HG02938 (cell line): ENCODE measurements at regions not wholly inside any gene's neighbourhood (a gene's known extent, or its start where the extent isn't known, plus 50 kb on each side); places are given as distances from the start of the nearest gene placed in this dataset.

Experiments
- ATAC-seq: cut with Tn5 transposase; IDR thresholded peaks from one replicate; pipeline ENCODE4 v1.9.1; 2021; ENCODE audit warnings: mild to moderate bottlenecking, moderate library complexity; ENCODE audit not compliant: unreplicated experiment

DNA sequence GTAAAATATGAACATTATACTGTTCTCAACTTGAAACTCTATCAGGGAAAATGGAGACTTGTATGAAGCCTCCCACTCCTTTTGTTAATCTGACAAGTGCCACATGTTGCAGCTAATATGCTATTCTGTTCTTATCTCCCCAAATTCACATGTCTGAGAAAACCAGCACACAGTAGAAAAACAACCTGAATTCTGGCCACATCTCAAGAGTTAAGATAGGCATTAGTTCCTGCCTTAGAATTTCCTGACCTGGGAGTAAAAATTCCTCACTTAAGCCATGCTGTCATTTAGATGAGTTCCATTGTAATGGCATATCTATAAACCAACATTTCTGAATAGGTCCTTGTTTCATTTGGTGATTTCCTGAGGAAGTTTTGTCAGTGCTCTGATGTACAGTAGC lies 1098.5 kb downstream of the EFNB2 start:
- no peak for ATAC-seq

GRCh38 chr13:105432438-105432837 lies 1103.0 kb downstream of the EFNB2 start:
- ATAC-seq, result no peak

GRCh38 chr13:105428811-105429210 lies 1106.7 kb downstream of the EFNB2 start:
- no peak for ATAC-seq

GRCh38 chr13:105426441-105426840 lies 1109.0 kb downstream of the EFNB2 start:
- ATAC-seq, result no peak

GRCh38 chr13:105414639-105415038 lies 1120.8 kb downstream of the EFNB2 start:
- ATAC-seq, result no peak

DNA sequence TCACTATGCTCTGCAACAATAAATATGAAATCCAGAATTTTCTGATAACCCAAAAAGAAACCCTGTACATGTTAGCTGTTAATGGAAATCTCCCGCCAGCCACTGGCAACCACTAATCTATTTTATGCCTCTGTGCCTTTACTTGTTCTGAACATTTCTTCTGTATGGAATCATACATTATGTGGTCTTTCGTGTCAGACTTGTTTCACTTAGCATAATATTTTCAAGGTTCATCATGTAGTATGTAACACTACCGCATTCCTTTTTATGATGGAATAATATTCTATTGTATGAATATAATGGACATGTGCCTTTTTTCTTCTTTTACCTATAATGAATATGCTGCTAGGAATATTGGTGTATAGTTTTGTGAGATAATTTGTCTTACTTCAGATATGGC lies 1123.3 kb downstream of the EFNB2 start:
- no peak for ATAC-seq

DNA sequence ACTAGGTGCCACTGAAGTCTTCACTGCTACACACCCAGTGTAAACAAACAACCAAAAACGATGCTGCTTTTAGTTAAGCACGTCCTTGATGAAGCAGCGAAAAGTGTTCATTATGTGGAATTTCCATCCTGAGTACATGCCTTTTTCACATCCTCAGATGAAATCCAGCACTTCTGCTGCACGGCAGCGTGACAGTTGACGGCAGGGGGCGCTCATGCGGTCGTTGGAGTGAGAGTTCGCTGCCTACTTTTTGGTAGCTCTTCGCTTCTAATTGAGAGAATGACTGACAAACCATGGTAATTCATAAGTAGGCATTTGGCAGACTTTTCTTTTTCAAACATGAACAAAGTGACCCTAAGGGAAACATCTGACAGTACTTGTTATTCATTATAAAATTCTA lies 1124.9 kb downstream of the EFNB2 start:
- ATAC-seq, result no peak

- no peak for ATAC-seq
These were observed 1128.9 kb downstream of the EFNB2 start for GRCh38 chr13:105406551-105406950.

- ATAC-seq, result no peak
These were observed 1132.4 kb downstream of the EFNB2 start for GRCh38 chr13:105403086-105403485.

GRCh38 chr13:105395041-105395440 lies 1140.4 kb downstream of the EFNB2 start:
- ATAC-seq, result no peak

DNA sequence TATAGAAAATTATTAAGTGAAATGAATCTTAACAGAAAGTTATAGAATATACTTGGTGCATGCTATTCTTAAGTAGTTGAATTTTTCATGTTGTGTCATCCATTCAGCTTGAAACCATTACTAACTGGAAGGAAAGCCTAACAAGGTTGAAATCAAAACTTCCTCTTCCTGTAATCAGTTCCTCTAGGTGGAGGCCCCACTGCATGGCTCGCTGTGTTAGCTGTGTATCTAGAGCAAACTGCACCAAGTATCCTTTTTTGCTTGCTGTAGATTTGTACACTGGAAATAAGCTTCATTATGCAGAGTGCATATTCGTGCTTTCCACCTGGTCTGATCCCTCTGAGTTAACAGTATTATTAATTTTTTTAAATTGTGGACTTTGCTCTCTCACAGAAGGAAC lies 1146.1 kb downstream of the EFNB2 start:
- no peak for ATAC-seq

DNA sequence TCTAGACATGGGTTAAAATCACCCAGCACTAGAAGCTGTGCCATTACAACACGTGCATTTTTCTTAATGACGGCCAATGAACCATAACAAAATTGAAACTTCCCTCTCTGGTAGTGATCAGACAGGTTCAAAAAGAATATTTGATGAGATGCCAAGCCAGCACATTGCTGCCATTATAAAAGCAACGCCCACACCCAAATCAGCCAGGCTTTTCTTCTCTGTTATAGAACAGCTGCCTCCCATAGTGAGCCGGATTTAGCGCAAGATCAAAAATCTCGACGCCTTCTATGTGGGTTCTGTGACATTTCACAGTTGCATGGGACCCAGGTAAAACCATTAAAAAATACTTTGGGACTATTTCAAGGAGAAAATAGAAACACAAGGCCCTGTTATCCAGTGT lies 1158.0 kb downstream of the EFNB2 start:
- ATAC-seq, result no peak

GRCh38 chr13:105370011-105370650 lies 1165.3 kb downstream of the EFNB2 start:
- ATAC-seq, result no peak

DNA sequence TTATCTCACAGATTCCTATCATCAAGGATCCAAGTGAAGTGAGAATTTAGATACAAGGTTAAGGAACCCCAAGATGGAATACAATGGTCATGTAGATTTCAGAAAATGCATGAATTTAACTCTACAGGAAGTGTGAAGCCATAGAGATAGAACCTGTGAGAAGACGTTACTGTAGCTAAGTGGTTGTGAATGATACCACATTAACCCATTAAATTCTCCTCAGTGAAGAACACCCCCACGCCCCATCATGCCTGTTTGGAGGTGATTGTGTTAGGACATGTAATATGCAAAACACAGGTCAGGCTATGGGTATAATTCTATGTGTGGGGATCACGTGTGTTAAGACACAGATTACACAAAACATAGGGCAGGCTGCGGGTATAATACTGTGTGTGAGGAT lies 1166.7 kb downstream of the EFNB2 start:
- no peak for ATAC-seq

GRCh38 chr13:105365831-105366230 lies 1169.6 kb downstream of the EFNB2 start:
- no peak for ATAC-seq

- ATAC-seq, result no peak
These were observed 1170.4 kb downstream of the EFNB2 start for GRCh38 chr13:105365021-105365550.

DNA sequence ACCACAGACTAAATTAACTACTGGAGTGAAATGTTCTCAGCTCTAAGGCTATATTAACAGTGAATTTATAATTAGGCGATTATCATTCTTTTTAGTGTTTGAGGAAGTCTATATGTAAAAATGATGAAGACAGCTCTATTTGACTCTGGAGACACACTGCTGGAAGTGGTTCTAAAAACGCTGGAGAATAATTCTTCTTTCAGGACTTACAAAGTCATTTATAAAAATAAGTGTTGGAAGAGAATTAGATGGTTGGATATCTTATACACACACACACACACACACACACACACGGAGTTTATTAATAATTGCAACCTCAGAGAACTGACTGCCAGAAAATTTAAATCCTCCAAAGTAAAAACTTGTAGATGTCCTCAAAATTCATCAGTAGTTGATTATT lies 1171.3 kb downstream of the EFNB2 start:
- no peak for ATAC-seq

DNA sequence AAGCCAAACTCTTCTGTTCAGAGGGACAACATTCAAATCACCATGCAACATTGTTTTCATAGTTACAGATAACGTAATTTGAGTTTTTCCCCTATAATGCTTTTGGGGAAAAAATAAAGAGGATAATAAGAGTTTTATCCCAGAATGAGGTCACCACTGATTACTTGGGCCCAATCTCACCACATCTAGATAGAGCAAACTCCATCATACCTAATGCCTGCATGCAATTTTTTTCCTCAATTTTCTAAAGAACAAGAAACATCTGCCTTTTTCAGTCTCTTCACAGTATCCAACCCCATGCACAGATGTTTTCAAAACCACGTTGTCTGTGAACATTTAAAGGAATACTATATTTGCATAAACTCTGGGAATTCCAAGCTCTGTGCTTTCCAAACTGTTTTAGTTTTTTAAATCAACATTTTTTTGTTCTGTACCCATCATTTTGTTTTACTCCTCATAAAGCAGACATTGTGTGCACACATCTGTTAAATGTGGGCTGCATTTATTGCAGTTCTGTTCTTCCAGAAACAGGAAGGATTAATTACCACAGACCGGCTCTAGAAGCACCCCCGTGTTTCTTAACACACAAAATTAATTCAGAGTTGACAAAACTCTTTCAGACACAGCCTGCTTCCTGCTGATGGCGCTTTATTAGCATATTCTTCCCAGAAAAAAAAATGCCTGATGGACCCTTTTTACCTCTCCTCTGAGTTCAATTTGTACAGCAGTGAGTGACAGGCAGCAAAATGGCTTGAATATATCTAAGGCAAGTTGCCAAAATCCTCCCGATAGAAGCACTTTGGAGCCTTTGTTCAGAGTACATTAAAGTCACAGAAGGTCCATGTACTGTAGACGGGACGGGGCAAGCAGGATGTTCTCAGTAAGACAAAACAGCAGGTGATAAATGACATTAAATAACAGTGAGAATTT lies 1171.9 kb downstream of the EFNB2 start:
- no peak for ATAC-seq

- no peak for ATAC-seq
These were observed 1181.8 kb downstream of the EFNB2 start for GRCh38 chr13:105353654-105354053.

DNA sequence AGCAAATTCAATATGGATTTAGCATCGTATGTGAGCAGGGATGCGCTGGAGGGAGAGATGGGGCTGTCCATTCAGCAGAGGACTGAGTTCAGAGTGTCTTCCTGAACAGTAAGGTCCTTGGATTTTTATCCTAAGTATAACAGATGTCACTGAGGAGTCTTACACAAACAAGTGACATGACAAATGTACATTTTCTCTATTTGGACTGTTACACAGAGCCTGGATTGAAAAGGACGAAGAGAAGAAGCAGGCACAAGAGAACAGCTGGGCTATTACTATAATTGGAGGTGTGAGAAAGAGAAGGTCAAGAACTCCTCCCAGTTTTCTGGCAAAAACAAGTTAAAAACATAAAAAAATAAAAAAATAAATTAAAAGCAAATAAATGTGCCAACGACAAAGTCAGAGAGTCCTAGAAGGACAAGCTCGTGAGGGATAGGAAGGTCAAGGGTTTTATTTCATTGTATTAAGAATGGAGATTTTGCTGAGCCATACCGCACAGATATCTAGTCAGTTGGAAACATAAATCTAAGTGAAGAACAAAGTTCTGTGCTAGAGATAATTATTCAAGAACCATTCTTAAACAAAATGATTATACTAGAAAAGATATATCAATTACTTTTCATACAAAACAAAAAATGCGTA lies 1186.3 kb downstream of the EFNB2 start:
- no peak for ATAC-seq

GRCh38 chr13:105346141-105346775 lies 1189.2 kb downstream of the EFNB2 start:
- no peak for ATAC-seq
